Testis (tissue), 2 donors: ENCODE measurements at regions not wholly inside any gene's neighbourhood (a gene's known extent, or its start where the extent isn't known, plus 50 kb on each side); places are given as distances from the start of the nearest gene placed in this dataset.
"Not testable (repeated sequence)": the region's sequence is repeated elsewhere in the genome, so short reads cannot be mapped to it uniquely, and the experiment has no call there.

Experiments
- CTCF ChIP-seq, 3 experiments: fragments of 450-650 bp in 2 of 3; fragments of 200-600 bp in 1 of 3; sonication (generic) in 1 of 3; IDR thresholded peaks; one replicate each; pipeline ENCODE4 v1.5.1; 2016 to 2019; ENCODE audit warnings: antibody characterized with exemption in 3 of 3, mild to moderate bottlenecking in 2 of 3, moderate library complexity in 1 of 3
- POLR2A ChIP-seq: fragments of 450-650 bp; IDR thresholded peaks from one replicate; pipeline ENCODE4 v1.6.1; 2017; ENCODE audit warnings: antibody characterized with exemption, mild to moderate bottlenecking, moderate library complexity

GRCh38 chr4:112957764-112958163 is 91.7 kb upstream of the ANK2 start:
- not testable (repeated sequence) for TF ChIP-seq CTCF (IDR thresholded peaks at IDR 0.05); POLR2A
